Fibroblast of skin of back (primary cell): ENCODE measurements at regions not wholly inside any gene's neighbourhood (a gene's known extent, or its start where the extent isn't known, plus 50 kb on each side); places are given as distances from the start of the nearest gene placed in this dataset.

Experiments used
- DNase-seq: peaks from one replicate; pipeline ENCODE4 v3.0.0-alpha.2; 2013

DNA sequence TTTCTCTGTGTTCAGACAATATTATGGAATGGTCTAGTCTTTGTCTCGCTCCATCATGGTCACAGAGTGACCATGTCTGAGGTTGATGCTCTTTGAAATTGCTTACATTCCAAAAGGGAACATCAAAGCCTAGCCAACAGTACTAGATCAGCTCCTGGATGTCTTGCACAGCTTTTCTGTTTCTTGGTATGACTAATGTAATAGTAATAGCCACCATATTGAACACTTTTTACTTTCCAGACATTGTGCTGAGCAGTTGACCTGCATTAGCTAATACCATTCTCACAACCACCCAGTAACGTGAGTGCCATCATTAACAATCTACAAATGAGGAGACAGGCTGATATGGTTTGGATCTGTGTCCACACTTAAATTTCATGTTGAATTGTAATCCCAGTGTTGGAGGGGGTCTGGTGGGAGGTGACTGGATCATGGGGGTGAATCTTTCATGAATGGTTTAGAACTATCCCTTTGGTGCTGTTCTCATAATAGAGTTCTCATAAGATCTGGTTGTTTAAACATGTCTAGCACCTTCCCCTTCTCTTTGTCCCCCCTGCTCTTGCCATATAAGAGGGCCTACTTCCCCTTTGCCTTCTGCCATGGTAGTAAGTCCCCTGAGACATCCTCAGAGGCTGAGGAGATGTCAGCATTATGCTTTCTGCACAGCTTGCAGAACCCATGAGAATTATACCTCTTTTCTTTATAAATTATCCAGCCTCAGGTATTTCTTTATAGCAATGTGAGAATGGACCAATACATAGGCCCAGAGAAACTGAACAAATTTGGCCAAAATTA, 577.5 kb upstream of the CLINT1 start:
- no peak for DNase-seq

- peak; percentile 39 for DNase-seq
Observed at GRCh38 chr5:158435161-158435616, 576.2 kb upstream of the CLINT1 start.

GRCh38 chr5:158434749-158435148, 575.8 kb upstream of the CLINT1 start:
- no peak for DNase-seq

DNA sequence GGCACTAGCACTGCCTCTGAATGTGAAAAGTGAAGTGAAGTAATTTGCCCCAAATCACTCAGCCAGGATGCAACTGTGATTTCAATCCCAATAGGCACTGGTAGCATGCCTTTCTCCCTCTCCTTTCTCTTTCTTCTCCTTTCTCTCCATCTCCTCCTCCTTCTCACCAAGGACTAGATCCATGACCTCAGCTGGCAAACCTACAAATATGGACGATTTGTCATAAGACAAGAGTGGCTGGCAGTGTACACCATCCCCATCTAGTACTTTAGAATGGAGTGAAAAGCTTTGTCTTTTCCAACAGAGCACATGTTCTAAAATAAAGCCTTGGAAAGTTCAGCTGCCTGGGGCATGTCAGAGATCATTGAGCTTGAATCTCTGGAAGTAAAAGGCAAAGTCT, 574.7 kb upstream of the CLINT1 start:
- no peak for DNase-seq

DNA sequence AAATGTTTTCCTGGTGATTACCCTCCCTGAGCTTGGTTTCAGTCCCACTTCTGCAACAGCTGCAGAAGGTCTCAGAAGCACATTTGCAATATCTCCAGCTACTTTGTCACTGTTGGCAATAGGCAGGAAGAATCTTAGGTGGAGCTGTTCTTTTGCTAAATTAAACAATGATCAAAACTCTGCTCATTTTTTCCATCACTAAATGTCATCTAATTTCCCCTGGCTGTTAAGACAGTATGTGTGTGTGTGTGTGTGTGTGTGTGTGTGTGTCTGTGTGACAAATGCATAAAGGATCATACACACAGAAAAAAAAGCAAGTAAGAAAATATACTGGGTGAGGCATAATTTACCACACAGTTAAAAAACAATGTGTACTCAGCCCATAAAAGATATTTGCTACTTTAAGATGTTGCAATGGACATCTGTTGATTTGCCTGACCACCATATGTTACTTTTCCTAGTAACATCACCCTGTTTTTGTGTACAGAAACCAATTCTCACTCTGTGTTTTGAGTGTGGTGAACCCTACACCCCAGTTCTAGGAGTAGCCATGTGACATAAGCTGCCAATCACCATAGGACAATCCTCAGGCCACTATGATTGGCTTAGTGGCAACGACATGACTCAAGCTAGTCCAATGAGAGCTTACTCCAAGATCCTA, 572.6 kb upstream of the CLINT1 start:
- no peak for DNase-seq

- no peak for DNase-seq
Observed at GRCh38 chr5:158430798-158431167, 571.8 kb upstream of the CLINT1 start.

DNA sequence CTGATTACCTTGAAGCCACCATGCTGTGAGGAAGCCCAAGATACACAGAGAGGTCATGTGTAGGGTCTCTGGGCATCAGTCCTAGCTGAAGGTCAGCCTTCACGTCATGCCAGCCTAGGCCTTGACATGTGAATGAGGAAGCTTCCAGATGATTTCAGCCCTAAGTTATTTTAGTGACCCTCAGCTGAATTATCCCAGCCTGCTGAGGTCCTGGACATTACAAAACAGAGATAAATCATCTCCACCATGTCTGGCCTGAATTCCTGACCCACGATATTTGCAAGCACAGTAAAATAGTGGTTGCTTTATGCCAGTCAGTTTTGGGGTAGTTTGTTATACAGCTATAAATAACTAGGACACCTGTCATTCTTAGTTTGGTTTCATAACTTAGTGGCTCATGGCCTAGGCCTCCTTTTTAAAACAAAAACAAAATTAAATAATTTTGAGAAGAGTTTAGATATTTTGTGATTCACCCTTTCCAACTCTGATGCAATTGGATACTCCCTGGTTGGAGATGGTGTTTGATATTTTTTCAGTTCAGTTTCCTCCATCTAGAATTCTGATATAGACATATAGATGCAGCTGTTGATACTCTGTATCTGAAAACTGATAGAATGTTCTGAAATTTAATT, 571.3 kb upstream of the CLINT1 start:
- no peak for DNase-seq

- no peak for DNase-seq
Observed at GRCh38 chr5:158429564-158429963, 570.6 kb upstream of the CLINT1 start.

- DNase-seq: peak; percentile 68
Observed at GRCh38 chr5:158423623-158424200, 564.8 kb upstream of the CLINT1 start.

- peak; percentile 9 for DNase-seq
Observed at GRCh38 chr5:158422653-158423515, 563.9 kb upstream of the CLINT1 start.

DNA sequence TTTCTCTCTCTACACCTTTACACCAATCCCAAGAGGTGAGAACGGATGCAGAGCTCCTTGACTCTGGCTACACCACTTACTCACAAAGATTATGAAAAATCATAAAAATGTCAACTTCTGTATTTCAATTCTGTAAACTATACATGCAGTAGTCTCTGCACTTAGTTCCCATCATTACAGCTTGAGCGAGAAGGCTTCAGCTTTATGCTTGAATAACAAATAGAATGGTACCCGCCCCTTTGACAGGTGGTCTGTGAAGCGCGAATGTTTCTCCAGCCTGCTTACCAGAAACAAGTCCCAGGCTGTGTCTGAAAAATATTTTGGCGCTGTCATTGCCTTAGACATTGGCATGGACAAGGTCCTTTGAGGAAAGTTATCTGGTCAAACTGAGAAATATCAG, 562.4 kb upstream of the CLINT1 start:
- DNase-seq: no peak

DNA sequence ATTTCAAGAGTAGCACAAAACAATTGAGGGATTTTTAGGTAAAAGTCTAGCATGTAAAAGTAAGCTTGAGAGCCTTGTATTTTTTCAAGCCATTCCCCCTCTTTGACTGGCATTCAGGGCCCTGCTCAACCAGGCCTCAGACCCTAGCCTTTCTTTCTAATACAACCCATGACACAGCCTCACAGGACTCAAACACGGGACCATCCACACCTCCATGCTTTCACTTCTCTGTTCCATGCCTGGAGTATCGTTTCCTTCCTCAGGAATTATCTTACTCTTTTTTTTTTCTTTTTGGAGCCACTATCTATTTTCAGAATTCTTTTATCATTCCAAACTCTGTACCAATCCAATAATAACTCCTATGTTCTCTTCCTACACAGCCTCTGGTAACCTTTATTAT, 560.2 kb upstream of the CLINT1 start:
- DNase-seq: no peak

DNA sequence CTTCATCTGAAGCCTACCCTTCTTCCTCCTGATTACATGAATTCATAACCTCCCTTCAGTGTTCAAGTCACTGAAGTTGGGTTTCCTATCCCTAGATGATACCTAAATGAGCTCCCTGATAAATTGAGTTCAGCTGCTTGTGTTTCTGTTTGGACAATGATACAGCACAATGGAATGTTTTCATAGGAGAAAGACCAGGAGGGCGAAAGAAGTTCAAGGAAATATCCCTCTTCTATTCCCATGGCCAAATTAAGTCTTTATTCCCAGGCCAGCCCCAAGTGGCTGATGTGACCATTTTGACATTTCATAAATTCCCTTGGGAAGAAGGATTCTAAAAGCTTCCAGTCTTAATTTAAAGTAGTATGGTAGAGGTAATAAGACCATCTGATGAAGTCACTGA, 555.8 kb upstream of the CLINT1 start:
- peak; percentile 97 for DNase-seq

- DNase-seq: no peak
Observed at GRCh38 chr5:158414333-158414762, 555.4 kb upstream of the CLINT1 start.

DNA sequence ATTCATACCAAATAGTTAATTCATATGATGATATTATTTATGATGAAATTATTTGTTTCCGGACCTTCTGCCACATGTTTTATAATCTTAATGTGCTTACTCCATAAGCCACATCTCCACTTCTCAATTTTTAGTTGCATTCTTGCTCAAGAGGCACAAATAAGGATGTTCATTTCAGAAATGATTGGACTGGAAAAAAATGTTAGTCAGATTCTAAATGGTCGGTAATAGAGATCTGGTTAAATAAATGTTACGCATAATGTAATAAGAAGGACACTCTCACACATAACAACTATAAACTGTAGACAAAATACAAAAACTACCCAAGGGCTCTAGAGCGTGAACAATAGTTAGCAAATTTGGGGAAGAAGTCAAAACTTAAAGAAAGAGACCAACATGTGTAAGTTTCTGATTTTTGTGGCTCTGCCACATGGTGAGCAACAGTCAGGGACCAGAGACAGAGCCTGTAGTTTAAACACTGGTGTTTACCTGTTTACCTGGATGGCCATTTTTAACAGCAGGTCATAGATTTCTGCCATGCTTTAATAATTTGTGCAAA, 554.3 kb upstream of the CLINT1 start:
- DNase-seq: no peak

GRCh38 chr5:158410976-158411375, 552.0 kb upstream of the CLINT1 start:
- peak; percentile 83 for DNase-seq

DNA sequence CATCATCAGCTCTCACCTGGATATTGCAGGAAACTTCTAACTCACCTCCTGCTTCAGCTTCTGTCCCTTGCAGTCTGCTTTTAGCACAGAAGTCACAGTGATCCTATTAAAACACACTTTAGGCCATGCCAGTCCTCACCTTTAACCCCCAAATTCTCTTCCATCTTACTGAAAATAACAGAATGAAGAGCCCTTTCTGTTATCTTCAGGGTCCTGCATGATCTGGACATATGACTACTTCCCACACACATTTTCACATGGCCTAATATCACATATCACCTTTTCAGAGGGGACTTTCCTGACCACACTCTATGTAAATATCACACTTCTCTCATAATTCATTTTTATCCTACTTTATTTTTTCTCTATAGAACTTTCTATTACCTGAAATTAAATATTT, 550.6 kb upstream of the CLINT1 start:
- DNase-seq: no peak

GRCh38 chr5:158407824-158408195, 548.9 kb upstream of the CLINT1 start:
- DNase-seq: no peak

DNA sequence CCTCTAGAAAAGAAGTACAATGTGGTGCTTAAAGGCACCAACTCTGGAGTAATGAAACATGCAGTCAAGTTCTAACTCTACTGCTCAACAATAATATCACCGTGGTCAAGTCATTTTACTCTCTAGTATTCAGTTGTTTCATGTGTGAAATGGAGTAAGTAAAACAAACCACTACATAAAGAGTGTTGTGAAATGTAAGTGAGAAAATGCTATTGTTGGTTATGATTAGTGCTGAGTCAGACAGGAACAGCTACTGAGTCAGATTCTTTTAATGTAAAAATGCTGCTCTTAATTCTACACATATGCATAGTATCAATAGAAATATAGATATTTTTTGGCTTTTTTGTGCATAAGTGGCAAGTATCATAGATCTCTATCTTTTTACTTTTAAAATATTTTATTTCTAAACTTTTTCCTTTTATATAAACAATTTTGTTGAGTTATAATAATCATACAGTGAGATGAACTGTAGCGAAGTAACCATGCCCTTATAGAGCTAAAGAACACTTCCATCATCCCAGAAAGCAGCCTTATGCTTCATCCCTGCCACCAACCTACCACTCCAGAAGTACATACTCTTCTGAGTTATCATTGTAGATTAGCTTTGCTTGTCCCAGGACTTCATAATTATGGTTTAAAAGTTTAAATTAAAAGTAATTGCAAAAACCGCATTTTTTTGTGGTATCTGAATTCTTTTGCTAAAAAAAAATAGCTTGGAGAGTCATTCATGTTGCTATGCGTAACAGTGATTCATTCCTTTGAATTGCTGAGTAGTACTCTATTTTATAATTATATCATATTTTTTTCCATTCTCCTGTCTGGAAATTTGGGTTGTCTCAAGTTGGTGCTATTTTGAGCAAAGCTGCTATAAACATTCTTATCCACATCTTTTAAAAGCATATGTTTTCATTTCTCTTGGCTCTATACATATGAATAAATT, 548.2 kb upstream of the CLINT1 start:
- DNase-seq: peak; percentile 86

GRCh38 chr5:158398360-158399201, 539.6 kb upstream of the CLINT1 start:
- DNase-seq: no peak
